CD14-positive monocyte (primary cell): ENCODE measurements at regions not wholly inside any gene's neighbourhood (a gene's known extent, or its start where the extent isn't known, plus 50 kb on each side); places are given as distances from the start of the nearest gene placed in this dataset.

ENCODE experiments used
- DNase-seq, 3 donors: peaks; one replicate each; pipeline ENCODE4 v3.0.0-alpha.2; 2011 to 2022
- H2AFZ ChIP-seq: 2 replicates; pipeline ENCODE4 v1.6.0; 2012; ENCODE audit warnings: mild to moderate bottlenecking, low read depth, low read length, inconsistent platforms; ENCODE audit not compliant: insufficient read depth, poor library complexity, severe bottlenecking
- H3K27ac ChIP-seq, 2 donors: 1 replicate in 1 of 2; 2 replicates in 1 of 2; pipeline ENCODE4 v1.5.1; 2012 to 2013; ENCODE audit warnings: low read length in 2 of 2, control low read depth in 1 of 2, inconsistent platforms in 1 of 2, low read depth in 1 of 2, mild to moderate bottlenecking in 1 of 2
- H3K27me3 ChIP-seq, 2 donors: one replicate each; pipeline versions ENCODE4 v1.6.0 to v1.6.1; 2011 to 2013; ENCODE audit warnings: low read length in 2 of 2; ENCODE audit not compliant: control insufficient read depth in 2 of 2, insufficient read depth in 2 of 2
- H3K36me3 ChIP-seq, 2 donors: replicated peaks in 1 of 2; 1 replicate in 1 of 2; 2 replicates in 1 of 2; pipeline versions ENCODE4 v1.5.1 to v1.6.1; 2012 to 2013; ENCODE audit warnings: low read length in 2 of 2, control low read depth in 1 of 2, inconsistent platforms in 1 of 2, mild to moderate bottlenecking in 1 of 2; ENCODE audit not compliant: insufficient read depth in 2 of 2, control insufficient read depth in 1 of 2
- H3K4me1 ChIP-seq, 2 donors: 1 replicate in 1 of 2; 2 replicates in 1 of 2; pipeline versions ENCODE4 v1.5.1 to v1.6.1; 2012 to 2013; ENCODE audit warnings: low read length in 2 of 2, control low read depth in 1 of 2, inconsistent platforms in 1 of 2, mild to moderate bottlenecking in 1 of 2, moderate library complexity in 1 of 2; ENCODE audit not compliant: insufficient read depth in 2 of 2, control insufficient read depth in 1 of 2
- H3K4me2 ChIP-seq: replicated peaks from 2 replicates; pipeline ENCODE3; 2012; ENCODE audit warnings: low read length, moderate library complexity, mild to moderate bottlenecking; ENCODE audit not compliant: poor library complexity, severe bottlenecking; ENCODE audit errors: extremely low read depth
- H3K4me3 ChIP-seq, 3 experiments: fragments of 200-600 bp in 1 of 3; sonication (generic) in 1 of 3; replicated peaks in 1 of 3; 1 replicate in 2 of 3; 2 replicates in 1 of 3; pipeline ENCODE4 v1.5.1; 2011 to 2013; ENCODE audit warnings: low read length in 3 of 3, mild to moderate bottlenecking in 3 of 3, control low read depth in 2 of 3, low read depth in 2 of 3, inconsistent platforms in 1 of 3, moderate library complexity in 1 of 3
- H3K79me2 ChIP-seq: 2 replicates; pipeline ENCODE4 v1.6.0; 2012; ENCODE audit warnings: mild to moderate bottlenecking, control low read depth, inconsistent platforms, low read length, moderate library complexity; ENCODE audit not compliant: insufficient read depth
- H3K9ac ChIP-seq: 2 replicates; pipeline ENCODE4 v1.6.0; 2017; ENCODE audit warnings: low read length, mild to moderate bottlenecking; ENCODE audit not compliant: insufficient read depth, poor library complexity, severe bottlenecking
- H3K9me3 ChIP-seq, 2 donors: replicated peaks in 1 of 2; 1 replicate in 1 of 2; 2 replicates in 1 of 2; pipeline versions ENCODE4 v1.5.1 to v1.6.1; 2012 to 2013; ENCODE audit warnings: low read length in 2 of 2, control low read depth in 1 of 2; ENCODE audit not compliant: control insufficient read depth in 1 of 2, insufficient read depth in 1 of 2
- H4K20me1 ChIP-seq: 2 replicates; pipeline ENCODE4 v1.6.0; 2012; ENCODE audit warnings: mild to moderate bottlenecking, low read length, control low read depth, moderate library complexity; ENCODE audit not compliant: insufficient read depth
- H3K27ac Mint-ChIP-seq, 7 donors: one replicate each; pipeline ENCODE4 v1.8.0; 2020; ENCODE audit warnings: mild to moderate bottlenecking in 7 of 7, mixed read lengths in 7 of 7, moderate library complexity in 6 of 7, inconsistent platforms in 2 of 7
- H3K27me3 Mint-ChIP-seq, 3 donors: one replicate each; pipeline ENCODE4 v1.8.0; 2021 to 2022; ENCODE audit warnings: low read depth in 3 of 3, mild to moderate bottlenecking in 3 of 3, mixed read lengths in 3 of 3, moderate library complexity in 3 of 3, inconsistent platforms in 1 of 3
- H3K36me3 Mint-ChIP-seq, 2 donors: one replicate each; pipeline ENCODE4 v1.8.0; 2020; ENCODE audit warnings: mixed read lengths in 2 of 2, inconsistent platforms in 1 of 2, mild to moderate bottlenecking in 1 of 2
- H3K4me1 Mint-ChIP-seq: one replicate; pipeline ENCODE4 v1.8.0; 2020; ENCODE audit warnings: mild to moderate bottlenecking, mixed read lengths
- H3K4me3 Mint-ChIP-seq, 2 donors: one replicate each; pipeline ENCODE4 v1.8.0; 2020; ENCODE audit warnings: mild to moderate bottlenecking in 2 of 2, mixed read lengths in 2 of 2, moderate library complexity in 1 of 2
- H3K9me3 Mint-ChIP-seq, 7 donors: one replicate each; pipeline ENCODE4 v1.8.0; 2020 to 2022; ENCODE audit warnings: mixed read lengths in 7 of 7, mild to moderate bottlenecking in 6 of 7, moderate library complexity in 6 of 7, inconsistent platforms in 2 of 7
- WGBS: methylation state at CpG from one replicate; pipeline ENCODE4 v1.1.5; 2013; ENCODE audit warnings: missing lambda C conversion rate; ENCODE audit not compliant: insufficient coverage; 5-methylcytosine and 5-hydroxymethylcytosine counted together
- intact Hi-C, 2 donors: fragments of 100-400 bp; cut with micrococcal nuclease; formaldehyde crosslinking; loops; one replicate each; pipeline versions ENCODE4 v1.15.0 to v1.15.1; 2023
- TF ChIP-seq, protein P1 (sequence below): fragments of 200-600 bp; IDR thresholded peaks from one replicate; pipeline ENCODE4 v1.8.0; 2022; ENCODE audit warnings: antibody characterized with exemption, mild to moderate bottlenecking

DNA sequence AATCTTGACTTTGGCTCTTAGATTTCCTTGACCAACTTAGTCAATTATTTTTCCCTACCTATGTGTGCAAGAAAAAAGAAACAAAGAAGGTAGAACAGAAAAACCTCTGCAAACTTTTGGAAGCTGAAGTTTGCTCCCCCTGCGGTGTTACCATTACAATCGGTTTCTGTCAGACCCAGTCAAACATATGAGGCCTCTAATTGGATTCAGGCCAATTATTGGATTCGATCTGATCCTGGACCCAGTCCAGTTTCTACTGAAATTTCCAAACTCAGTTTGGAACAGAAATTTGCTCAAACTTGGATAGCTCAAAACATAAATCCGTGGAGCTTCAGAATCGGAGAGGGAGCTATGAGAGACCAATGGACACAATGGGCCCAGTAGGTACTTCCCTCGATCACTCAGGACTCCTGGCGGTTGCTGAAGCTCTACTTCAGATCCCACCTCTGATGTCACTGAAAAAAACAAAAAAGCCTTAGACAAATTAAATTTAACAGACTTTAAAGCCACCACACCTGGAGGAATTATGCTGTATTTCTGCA lies 523.9 kb downstream of the DMRTA1 start:
- Mint-ChIP-seq H3K4me3 (no peak overlapping the region), H3K27me3 (no peaks in the 10 kb centered on the region), H3K4me1 (no peaks in the 10 kb centered on the region), H3K36me3 (no peaks in the 10 kb centered on the region), H3K9me3 (no peaks in the 10 kb centered on the region), H3K27ac (no peak overlapping the region)
- no peaks in the 10 kb centered on the region for H3K36me3 ChIP-seq
- intact Hi-C loops: no loop called here
- no peaks in the 10 kb centered on the region for H4K20me1 ChIP-seq
- no peak overlapping the region for H2AFZ ChIP-seq
- H3K4me1 ChIP-seq: no peaks in the 10 kb centered on the region
- no peak overlapping the region for H3K4me3 ChIP-seq
- no peak overlapping the region for H3K9ac ChIP-seq
- no peaks in the 10 kb centered on the region for H3K27me3 ChIP-seq
- no peaks in the 10 kb centered on the region for H3K79me2 ChIP-seq
- WGBS: 84% methylated on average over 5 of the region's 7 CpGs
- H3K9me3 ChIP-seq: no peaks in the 10 kb centered on the region
- TF ChIP-seq, protein P1, sequence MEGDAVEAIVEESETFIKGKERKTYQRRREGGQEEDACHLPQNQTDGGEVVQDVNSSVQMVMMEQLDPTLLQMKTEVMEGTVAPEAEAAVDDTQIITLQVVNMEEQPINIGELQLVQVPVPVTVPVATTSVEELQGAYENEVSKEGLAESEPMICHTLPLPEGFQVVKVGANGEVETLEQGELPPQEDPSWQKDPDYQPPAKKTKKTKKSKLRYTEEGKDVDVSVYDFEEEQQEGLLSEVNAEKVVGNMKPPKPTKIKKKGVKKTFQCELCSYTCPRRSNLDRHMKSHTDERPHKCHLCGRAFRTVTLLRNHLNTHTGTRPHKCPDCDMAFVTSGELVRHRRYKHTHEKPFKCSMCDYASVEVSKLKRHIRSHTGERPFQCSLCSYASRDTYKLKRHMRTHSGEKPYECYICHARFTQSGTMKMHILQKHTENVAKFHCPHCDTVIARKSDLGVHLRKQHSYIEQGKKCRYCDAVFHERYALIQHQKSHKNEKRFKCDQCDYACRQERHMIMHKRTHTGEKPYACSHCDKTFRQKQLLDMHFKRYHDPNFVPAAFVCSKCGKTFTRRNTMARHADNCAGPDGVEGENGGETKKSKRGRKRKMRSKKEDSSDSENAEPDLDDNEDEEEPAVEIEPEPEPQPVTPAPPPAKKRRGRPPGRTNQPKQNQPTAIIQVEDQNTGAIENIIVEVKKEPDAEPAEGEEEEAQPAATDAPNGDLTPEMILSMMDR: no peak
- no peak overlapping the region for H3K4me2 ChIP-seq
- DNase-seq: no peak
- H3K27ac ChIP-seq: no peak overlapping the region

DNA sequence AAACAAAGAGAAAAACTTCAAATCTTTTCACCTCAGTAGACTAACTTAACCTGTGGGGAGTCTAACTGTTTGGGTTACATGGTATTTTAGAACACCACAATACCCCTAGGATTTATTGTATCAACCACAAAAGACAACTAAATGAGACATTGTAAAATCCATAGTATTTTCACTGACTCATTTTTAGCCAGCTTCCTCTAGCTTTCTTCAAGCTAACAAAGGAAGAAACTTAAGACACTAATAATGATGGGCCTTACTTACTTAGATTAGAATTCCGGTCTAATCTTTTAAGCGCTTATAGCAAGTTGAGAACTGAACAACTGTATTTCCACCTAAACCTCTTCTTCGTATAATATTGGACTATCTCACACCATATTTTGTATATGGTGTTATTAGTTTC lies 529.3 kb downstream of the DMRTA1 start:
- no peak overlapping the region for H3K4me2 ChIP-seq
- intact Hi-C loops: no loop called here
- Mint-ChIP-seq H3K4me1 (no peaks in the 10 kb centered on the region), H3K4me3 (no peak overlapping the region), H3K27ac (no peak overlapping the region), H3K27me3 (no peaks in the 10 kb centered on the region), H3K36me3 (no peaks in the 10 kb centered on the region), H3K9me3 (peaks cover 0 to 5% (median 0%) of the 10 kb centered on the region in 7 donors)
- no peak overlapping the region for H3K9ac ChIP-seq
- no CpG with 5 or more reads among the region's 3 CpGs for WGBS
- no peaks in the 10 kb centered on the region for H3K27me3 ChIP-seq
- no peak overlapping the region for H3K27ac ChIP-seq
- no peak overlapping the region for H3K4me3 ChIP-seq
- H4K20me1 ChIP-seq: no peaks in the 10 kb centered on the region
- no peaks in the 10 kb centered on the region for H3K36me3 ChIP-seq
- H3K4me1 ChIP-seq: no peaks in the 10 kb centered on the region
- no peak for DNase-seq
- TF ChIP-seq, protein P1: no peak
- H3K9me3 ChIP-seq: no peaks in the 10 kb centered on the region
- H3K79me2 ChIP-seq: no peaks in the 10 kb centered on the region
- H2AFZ ChIP-seq: no peak overlapping the region
